COLO668 (cell line): ENCODE measurements at regions not wholly inside any gene's neighbourhood (a gene's known extent, or its start where the extent isn't known, plus 50 kb on each side); places are given as distances from the start of the nearest gene placed in this dataset.
"Not testable (repeated sequence)": the region's sequence is repeated elsewhere in the genome, so short reads cannot be mapped to it uniquely, and the experiment has no call there.

ENCODE experiments used
- DNase-seq: peaks from one replicate; lab custom pipeline; 2025; ENCODE audit not compliant: unreplicated experiment; lab: John Stamatoyannopoulos, UW

GRCh38 chr17:70687421-70687820, 518.1 kb downstream of the KCNJ2 start:
- DNase-seq: no peak

- no peak for DNase-seq
Measured at GRCh38 chr17:70691150-70691549, 521.8 kb downstream of the KCNJ2 start.

- DNase-seq: no peak
Measured at GRCh38 chr17:70699408-70699807, 530.1 kb downstream of the KCNJ2 start.

GRCh38 chr17:70702683-70703255, 533.4 kb downstream of the KCNJ2 start:
- DNase-seq: no peak

- no peak for DNase-seq
Measured at GRCh38 chr17:70709596-70709995, 540.3 kb downstream of the KCNJ2 start.

GRCh38 chr17:70713694-70714093, 544.4 kb downstream of the KCNJ2 start:
- no peak for DNase-seq

- DNase-seq: no peak
Measured at GRCh38 chr17:70716551-70716950, 547.2 kb downstream of the KCNJ2 start.

GRCh38 chr17:70717042-70717441, 547.7 kb downstream of the KCNJ2 start:
- DNase-seq: no peak

GRCh38 chr17:70736375-70736957, 567.1 kb downstream of the KCNJ2 start:
- DNase-seq: no peak

- no peak for DNase-seq
Measured at GRCh38 chr17:70739065-70739464, 569.7 kb downstream of the KCNJ2 start.

- not testable (repeated sequence) for DNase-seq
Measured at GRCh38 chr17:70746574-70746973, 577.2 kb downstream of the KCNJ2 start.

GRCh38 chr17:70750983-70751382, 581.7 kb downstream of the KCNJ2 start:
- DNase-seq: no peak

GRCh38 chr17:70752461-70752860, 583.1 kb downstream of the KCNJ2 start:
- not testable (repeated sequence) for DNase-seq

GRCh38 chr17:70752966-70753467, 583.7 kb downstream of the KCNJ2 start:
- no peak for DNase-seq

GRCh38 chr17:70763018-70763417, 593.7 kb downstream of the KCNJ2 start:
- DNase-seq: no peak

- no peak for DNase-seq
Measured at GRCh38 chr17:70767102-70767701, 597.9 kb downstream of the KCNJ2 start.

GRCh38 chr17:70769956-70770355, 600.6 kb downstream of the KCNJ2 start:
- no peak for DNase-seq

GRCh38 chr17:70771804-70772386, 602.6 kb downstream of the KCNJ2 start:
- no peak for DNase-seq

GRCh38 chr17:70772761-70773160, 603.4 kb downstream of the KCNJ2 start:
- DNase-seq: no peak

GRCh38 chr17:70773258-70773657, 603.9 kb downstream of the KCNJ2 start:
- DNase-seq: no peak

GRCh38 chr17:70774339-70775117, 605.2 kb downstream of the KCNJ2 start:
- DNase-seq: no peak
